ENCODE measurements at regions not wholly inside any gene's neighbourhood (a gene's known extent, or its start where the extent isn't known, plus 50 kb on each side); places are given as distances from the start of the nearest gene placed in this dataset.

GRCh38 chr4:114509340-114509739, 89.3 kb upstream of the UGT8 start (continued):
- TF ChIP-seq CHD7 (IDR thresholded peaks at IDR 0.05; ENCODE audit: insufficient replicate concordance, low read length), result no peak

All from H1 (cell line).